NCI-H2196 (cell line): ENCODE measurements at regions not wholly inside any gene's neighbourhood (a gene's known extent, or its start where the extent isn't known, plus 50 kb on each side); places are given as distances from the start of the nearest gene placed in this dataset.
A peak's percentile ranks its signal among the peaks of the same experiment; 100 is the strongest.

Source experiments
- DNase-seq: peaks from one replicate; lab custom pipeline; 2025; ENCODE audit not compliant: unreplicated experiment; lab: John Stamatoyannopoulos, UW

DNA sequence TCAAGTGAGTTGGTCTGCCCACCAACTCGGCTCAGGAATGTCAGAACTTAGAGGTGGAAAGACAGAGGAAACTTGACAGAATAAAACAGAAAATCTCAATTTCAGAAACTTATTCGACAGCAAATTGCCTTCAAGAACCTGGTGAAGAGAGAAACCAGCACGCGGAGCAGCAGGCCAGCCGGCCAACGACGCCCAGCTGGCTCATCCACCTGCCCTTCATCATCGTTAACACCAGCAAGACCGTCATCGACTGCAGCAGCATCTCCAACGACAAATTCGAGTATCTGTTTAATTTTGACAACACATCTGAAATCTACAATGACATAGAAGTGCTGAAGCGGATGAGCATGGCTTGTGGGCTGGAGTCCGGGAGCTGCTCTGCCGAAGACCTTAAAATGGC, 350.8 kb upstream of the CAMK1G start:
- DNase-seq: no peak

DNA sequence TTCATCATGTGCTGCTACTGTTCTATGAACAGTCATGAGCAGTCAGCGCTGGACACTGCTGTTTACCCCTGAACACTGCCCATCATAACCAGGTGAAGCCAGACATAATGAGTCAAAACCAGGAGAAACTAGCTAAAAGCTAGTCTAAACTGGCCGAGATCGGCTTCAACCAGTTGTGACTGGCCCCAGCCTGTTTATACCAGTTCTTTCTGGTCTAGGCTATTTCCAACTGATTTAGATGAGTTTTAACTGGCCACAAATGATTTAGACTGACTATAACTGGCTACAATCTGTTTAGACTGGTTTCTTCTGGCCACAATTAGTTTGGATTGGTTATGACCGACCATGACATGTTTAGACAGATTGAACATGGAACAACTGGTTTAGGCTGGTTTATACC, 348.3 kb upstream of the CAMK1G start:
- DNase-seq: no peak

DNA sequence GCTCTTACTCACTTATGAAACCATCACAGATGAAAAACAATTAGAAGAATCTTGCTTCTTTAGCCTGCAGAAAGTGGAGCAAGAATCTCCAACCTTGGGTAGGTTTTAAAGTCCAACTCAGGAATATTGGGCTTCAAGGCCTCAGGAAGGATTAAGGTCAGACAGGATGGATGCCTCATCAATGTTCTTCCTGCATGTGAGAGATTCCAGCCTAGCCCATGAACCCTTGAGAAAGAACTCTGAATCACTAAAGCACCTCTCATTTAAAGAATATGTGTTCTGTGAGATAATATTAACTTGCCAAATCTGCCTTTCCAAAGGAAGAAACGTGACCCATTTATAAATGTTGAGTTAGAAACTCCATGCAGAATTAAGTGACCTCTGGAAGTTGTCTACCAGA, 345.2 kb upstream of the CAMK1G start:
- no peak for DNase-seq

DNA sequence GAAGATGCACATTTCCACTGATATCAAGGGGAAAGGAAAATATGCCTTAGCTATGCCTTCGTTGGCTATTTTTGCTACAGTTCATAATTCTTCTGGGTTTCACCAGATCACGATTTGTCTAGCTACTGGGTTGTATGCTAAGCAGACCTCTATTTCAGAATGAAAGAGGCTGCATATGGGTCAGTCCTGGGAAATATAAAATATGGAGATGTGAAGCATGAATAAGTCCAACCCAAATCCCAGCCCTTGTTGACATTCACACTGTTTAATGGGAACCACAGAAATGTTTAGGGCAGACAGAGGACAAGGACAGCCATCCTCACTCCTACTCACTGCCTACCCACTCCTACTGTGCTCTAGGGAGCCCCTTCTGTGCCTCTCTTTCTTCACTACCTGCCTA, 343.2 kb upstream of the CAMK1G start:
- DNase-seq: no peak

DNA sequence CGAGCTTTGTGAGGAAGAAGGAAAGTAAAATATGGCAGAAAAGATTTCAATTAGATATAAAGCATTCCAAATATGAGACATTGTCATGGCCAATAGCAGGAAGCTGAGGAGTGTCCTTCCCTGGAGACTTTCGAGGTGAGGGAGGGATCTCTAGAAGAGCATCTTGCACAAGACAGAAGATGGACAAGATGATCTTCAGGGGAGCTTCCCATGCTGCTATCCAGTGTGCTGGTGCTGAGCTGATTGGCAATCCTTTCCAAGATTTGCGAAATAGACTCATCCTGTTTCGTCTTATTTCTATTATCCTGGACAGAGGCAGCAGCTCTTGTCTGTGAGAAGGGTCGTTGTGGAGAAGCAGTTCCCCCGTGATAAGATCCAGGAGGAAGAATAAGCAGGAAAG, 342.0 kb upstream of the CAMK1G start:
- DNase-seq: no peak

DNA sequence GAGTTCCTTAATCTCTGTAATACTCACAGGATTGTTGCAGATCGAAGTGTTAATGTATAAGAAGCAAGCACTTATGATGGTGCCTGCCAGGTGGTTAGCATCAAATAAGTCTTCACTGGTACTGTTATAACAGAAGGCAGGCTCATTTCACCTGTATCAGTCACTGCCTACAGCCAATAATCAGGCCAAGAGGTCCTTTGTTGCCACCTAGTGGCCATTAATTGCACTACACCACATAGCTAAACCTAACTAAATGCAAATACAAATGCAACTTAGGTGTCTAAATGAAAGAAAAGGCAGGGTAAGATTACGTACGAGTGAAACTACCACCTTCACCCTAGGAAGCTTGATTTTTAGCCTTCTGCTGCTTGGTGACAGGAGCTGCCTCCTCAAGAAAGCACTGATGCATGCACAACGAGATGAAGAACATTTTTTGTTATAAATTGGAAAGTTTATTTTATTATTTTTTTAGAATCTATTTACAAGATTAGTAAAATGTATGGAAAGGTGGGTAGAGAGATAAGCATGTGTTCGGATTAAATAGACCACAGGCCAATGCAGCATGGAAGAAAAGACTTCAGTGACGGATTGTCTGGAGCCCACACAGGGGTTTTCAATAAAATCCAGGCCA, 334.8 kb upstream of the CAMK1G start:
- DNase-seq: peak; percentile 83

DNA sequence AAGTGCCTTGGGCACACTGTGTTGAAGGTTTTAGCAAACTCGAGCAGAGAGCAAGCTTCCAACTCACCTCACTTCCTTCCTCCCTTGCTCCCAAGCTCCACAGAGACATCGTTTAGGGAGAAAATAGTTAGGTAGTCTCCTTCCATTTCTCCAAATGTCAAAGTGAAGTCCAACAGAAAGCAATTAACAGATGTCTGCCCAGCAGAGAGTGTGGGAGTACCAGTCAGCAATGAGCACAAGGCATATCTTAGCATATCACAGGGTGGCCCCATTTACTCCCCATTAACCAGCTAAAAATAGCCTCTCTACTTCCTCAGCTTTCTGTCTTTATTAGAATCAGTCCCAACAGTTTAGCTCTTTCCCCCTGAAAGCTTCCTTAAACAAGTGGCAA, 334.2 kb upstream of the CAMK1G start:
- DNase-seq: no peak

DNA sequence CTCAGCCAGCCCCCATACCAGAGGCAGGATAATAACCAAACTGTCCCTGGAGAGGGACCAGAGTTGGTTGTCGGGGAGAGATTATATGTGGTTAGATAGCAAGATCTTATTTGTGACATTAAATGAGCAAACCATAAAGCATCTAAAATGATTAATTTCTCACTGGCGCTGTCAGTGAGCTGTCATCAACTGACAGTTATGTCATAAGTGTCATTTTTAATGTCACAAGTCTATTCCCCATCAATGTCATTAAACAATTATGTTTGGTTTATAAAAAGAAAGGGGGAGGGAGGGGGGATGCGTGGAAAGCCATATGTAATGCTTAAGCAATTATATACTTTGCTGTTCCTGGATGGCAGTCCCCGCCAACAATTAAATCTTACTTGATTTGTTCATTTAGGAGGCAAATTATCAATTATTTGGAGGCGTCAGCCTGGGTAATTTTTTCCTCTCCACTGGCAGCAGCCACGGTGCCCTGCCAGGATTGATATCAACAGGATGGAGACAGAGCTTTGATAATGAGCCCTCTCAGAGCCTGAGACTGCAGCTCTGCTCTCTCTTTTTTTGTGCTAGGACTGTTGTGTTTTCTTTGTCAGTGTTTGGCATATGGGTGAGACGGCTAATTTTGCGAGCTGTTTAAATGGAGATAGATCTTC, 333.6 kb upstream of the CAMK1G start:
- DNase-seq: no peak

DNA sequence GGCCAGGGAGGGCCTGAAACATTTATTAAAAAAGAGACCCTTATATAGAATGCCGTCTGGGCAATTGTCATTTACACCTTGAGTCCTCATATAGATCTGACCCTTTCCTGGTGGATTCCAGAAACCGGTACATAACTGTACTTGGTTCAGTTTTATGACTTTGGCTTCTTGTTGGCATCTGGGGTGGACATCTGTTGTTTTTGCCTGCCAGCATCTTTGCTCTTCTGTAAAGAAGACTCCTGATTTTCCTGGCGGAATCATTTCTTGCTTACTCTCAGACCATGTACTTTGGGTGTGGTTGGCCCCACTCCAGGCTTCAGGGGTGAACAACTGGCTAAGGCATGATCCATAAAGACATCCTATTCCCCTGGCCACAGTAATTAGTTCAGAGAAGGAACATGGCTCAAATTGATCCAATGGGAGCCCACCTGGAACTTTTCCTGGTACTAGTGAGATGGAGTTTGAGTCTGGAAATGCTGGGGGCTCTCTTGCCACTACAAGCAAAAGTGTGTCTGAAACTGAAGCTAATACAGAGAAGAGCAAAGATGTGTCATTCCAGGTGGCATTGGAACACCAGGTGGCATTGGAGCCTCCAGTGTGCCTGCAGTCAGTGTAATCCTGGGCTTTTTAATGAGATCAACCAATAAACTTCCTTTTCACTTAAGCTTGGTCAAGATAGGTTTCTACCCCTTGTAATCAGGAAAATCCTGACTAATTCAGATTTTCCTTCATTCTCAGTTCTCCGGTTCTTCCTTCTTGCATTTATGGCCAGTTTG, 332.5 kb upstream of the CAMK1G start:
- no peak for DNase-seq

DNA sequence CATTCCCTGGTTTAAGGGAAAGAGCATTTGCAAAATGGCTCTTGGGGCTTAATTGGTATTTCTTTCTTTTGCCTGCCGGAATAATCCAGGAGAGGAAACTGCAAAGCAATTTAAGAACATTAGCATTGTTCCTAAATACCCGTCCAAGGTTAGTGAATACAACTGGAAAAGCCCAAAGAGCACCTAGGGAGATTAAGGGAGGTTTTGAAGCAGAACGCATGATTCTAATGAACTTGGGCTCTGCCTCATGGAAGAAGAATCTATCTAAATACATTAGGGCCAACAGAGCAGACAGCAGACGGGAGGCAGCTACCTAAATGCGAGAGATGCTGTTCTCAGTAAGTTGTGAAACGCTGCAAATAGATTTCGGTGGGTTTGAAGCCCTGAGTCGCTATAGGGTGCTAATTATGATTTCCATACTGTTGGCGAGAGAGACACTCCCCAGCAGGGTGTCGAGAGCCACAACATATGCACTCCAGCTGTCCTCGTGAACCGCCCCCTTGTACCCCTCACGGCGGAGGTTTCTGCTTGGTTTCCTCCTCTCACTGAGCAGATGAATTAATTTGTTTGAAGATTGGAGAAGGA, 326.7 kb upstream of the CAMK1G start:
- DNase-seq: no peak

DNA sequence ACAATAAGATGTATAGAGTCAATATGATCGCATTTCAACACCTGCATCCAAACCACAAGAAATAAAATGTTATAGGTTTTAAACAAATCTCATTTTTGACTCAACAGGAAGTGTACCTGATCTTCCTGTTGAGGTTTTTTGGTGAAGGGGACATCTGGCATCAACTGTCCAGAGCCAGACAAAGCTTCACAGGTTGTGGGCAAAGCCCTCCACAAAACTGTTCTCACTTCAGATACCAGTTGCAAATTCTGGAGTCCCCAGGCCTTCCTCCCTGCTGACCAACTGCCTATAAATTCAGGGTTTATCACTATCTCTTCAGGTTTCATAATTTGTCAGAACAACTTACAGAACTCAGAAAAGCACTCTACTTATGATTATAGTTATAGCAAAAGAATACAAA, 326.1 kb upstream of the CAMK1G start:
- DNase-seq: no peak

DNA sequence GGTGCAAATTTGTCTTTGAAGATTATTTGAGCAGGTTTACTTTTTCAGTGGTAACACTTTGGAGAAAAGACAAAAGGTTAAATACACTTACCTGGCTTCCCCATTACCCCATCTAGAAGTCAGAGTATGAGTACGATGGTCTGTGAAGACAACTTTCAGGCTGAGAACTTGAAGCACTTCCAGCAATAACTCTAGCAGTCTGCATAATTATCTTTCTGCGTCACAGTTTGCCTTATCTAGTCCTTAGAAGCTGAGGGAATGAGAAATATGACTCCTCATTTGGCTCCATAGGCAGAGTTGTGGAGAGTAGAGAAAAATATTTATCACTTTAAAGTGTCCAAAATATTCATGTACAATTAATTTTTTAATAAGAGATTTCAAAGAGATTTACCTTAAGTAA, 323.4 kb upstream of the CAMK1G start:
- no peak for DNase-seq

DNA sequence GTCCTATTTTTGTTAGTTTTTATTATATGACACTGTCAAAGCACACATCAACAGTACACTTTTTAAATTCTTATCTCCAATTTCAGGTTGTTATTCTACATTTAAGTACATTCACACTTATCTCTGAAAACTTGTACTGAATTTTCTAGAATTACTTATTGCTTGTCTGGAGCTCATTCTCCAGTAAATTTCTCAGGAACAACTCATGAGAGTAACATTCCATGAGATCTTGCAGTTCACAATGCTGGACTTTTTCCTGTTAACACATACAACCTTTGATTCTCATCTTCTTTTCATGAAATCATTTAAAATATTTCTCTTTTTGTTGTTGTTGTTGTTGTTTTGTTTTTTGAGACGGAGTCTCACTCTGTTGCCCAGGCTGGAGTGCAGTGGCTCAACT, 320.9 kb upstream of the CAMK1G start:
- no peak for DNase-seq

DNA sequence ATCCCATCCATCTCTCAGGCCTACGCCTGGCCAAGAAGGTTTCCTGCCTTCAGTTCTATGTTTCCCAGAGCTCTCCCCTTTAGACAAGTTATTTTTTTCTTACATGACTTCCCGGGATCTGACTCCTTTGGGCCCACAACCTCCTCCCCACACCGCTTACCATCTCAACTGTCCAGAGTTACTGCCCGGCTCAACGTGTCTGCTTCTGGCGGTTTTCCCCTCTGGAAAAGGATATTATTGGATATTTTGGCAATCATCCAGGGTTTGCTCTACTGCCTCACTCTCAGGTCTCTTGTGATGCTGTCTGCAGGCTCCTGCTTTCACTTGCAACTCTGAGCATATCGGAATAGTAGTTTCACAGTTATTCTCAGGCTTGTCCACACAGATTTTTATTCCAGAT, 318.2 kb upstream of the CAMK1G start:
- DNase-seq: no peak

DNA sequence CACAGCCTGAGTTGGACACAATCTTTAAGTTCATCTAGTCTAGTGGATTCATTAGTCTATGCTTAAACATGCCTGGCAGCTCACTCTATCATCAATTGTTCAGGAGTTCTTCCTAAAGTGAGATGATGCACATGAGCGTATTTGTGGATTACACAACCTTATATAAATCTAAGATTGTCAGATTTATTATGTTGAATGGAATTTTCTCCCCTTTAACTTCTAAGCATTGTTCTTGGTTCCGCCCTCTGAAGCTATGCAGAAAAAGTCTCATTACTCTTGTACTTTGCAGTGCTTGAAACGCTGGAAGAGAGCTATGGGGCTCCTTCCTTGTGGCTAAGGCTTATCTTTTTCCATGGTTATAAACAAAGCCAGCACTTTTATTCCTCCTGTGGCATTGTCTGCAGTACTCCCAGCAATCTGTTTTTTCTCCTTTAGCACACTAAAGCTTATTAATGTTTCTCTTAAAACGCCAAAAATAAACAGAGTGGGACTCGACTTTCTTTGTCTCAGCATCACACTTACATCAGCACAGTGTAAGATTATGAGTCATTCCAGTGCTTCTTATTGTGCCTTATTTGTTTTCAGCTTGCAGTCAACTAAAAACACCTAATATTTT, 316.8 kb upstream of the CAMK1G start:
- no peak for DNase-seq

DNA sequence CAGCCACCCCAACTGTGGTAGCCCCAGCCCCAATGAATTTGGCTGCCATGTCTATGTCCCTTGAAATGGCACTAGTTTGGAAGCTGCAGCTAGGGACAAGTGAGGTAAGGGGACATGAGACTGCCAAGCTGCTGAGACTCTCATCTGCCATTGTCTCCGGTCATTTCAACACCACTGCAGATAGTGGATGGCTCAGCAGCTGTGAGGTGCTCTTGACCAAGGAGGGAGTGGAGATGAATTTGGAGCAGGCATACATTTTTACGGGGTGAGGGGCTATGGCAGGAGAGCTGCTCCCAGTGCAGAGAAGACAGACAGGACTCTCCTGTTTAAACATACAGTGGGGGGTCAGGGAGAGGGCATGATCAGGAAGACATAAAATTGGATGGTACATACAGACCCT, 315.5 kb upstream of the CAMK1G start:
- DNase-seq: no peak

DNA sequence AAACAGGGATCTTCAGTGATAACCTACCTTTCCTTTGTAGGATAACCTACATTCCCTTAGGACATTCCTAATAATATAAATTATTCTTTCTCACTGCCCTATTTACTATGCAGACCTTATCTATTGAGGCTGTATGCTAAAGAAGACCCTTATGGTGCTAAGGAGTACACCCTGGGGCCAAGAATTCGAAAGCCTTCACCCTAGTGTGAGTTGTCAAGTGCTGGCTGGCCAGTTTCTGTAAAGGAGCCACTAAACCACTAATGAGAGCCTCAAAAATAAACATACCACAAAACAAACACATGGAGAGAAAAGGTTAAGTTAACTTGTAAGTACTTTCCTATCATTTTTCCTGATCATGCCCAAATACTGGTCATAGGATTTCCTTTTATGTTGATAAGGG, 315.0 kb upstream of the CAMK1G start:
- no peak for DNase-seq

DNA sequence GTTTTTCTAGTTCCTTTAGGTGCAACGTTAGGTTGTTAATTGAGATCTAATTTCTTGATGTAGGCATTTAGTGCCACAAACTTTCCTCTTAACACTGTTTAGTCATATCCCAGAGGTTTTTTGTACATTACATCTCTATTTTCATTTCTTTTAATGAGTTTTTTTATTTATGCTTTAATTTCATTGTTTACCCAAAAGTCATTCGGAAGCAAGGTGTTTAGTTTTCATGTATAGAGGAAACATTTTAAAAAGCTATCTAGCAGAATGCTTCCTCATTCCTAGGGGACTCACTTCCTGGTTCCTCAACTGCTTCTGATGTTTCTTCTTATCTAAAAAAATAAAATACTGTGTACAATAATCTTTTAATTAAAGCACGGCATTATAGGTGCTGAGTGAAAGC, 307.2 kb upstream of the CAMK1G start:
- DNase-seq: no peak

DNA sequence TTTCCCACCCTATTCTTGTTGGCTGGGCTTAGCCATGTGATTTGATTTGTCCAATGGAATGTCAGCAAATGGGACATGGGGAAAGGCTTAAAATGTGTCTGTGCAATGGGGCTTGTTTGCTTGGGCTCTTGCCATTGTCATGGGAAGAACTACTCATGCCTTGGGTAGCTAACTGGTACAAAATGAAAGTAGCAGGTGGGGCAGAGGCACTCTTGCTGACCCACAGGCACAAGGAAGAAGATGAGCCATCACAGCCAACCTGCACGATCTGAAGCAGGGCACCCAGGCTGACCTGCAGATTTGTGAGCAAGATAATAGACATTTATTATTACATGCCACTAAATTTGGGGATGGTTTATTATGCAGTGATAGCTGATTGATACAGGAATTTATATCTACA, 305.9 kb upstream of the CAMK1G start:
- DNase-seq: no peak

DNA sequence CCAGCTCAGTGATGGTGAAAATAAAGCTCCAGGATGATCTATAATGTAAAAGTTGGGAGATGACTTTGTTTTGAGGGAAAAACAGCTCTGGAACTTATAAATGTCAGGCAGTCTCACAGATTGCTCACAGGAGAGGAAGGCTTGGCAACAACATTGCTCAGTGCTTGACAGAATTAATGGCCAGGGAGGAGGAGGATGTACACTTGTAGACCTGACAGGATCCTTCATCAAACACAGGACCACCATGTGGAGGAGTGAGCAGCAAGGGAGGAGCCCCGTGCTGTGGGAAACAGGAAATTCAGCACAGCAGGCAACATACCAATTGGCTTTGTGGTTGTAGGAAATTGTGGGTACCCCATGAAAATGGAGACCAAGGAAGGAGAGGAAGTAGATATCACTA, 291.8 kb upstream of the CAMK1G start:
- no peak for DNase-seq

DNA sequence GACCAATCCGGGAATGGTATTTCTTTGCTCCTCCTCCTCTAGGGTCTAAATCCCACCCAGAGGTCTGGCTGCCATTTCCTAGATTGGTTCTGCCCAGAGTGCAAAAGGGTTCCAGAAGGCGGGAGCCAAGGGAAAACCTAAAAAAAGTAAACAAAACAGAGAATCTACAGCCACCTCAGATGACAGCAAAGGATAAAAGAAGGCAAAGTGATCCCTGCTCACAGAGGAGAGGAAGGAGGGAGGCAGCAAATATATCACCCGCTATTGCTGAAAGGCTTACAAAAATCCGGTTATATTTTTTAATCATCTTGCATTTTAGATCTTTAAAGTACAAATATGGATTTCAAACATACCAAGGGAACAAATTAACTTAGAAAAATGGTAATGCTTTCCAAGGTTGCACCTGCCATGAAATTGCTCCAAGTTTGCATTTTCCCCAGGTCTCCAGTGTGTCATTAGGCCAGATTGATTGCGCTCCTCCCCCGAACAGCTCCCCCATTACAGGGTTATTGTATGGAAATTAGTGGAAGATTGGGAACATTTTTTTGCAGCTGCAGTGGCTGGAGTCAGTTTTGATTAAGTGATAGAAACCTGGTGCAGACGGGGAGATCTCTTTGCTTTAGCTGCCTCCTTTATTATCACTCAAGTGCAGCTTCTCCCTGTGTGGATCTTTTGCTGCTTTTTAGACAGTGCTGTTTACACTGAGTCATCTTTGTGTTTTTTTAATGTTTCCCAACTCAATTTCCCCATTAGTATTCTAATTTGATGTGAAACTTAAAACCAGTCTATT, 280.5 kb upstream of the CAMK1G start:
- no peak for DNase-seq
